NB4 (cell line): ENCODE measurements at regions not wholly inside any gene's neighbourhood (a gene's known extent, or its start where the extent isn't known, plus 50 kb on each side); places are given as distances from the start of the nearest gene placed in this dataset.

Source experiments
- DNase-seq: peaks from one replicate; pipeline ENCODE4 v3.0.0; 2010; ENCODE audit warnings: low read depth
- H3K4me3 ChIP-seq: one replicate; pipeline ENCODE4 v1.5.1; 2011; ENCODE audit warnings: mild to moderate bottlenecking, low read depth, low read length, moderate library complexity
- MYC ChIP-seq: IDR thresholded peaks from 2 replicates; pipeline ENCODE4 v1.6.1; 2011; ENCODE audit warnings: low read depth, low read length
- POLR2A ChIP-seq: IDR thresholded peaks from 2 replicates; pipeline ENCODE4 v1.6.1; 2011; ENCODE audit warnings: mild to moderate bottlenecking; ENCODE audit not compliant: insufficient read length; ENCODE audit errors: extremely low read depth
- TF ChIP-seq, protein P1 (sequence below): IDR thresholded peaks from 2 replicates; pipeline ENCODE4 v1.6.1; 2011; ENCODE audit warnings: low read depth, low read length
- TF ChIP-seq, protein P2 (sequence below): IDR thresholded peaks from one replicate; pipeline ENCODE4 v1.5.1; 2012; ENCODE audit warnings: low read depth, low read length

DNA sequence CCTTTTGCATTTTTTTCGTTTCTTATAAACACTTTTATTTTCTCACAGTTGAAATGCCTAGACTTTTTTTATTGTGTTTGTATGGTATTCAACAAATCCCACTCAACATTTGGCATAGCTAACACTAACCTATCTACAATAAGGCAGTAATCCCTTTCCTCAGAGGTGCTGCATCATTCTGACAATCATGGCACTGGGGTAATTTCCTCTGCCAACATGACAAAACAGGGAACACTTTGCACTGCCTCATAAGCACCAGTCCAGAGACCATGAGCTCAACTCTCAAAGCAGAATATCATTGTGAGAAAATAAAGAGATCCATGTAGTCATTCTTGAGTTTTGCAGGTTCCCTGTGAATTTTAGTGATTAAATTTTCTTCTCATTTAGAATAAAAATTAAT is 183.8 kb upstream of the INTU start:
- H3K4me3 ChIP-seq: no peak overlapping the region
- TF ChIP-seq POLR2A (no peak), MYC (no peak)
- TF ChIP-seq, protein P1, sequence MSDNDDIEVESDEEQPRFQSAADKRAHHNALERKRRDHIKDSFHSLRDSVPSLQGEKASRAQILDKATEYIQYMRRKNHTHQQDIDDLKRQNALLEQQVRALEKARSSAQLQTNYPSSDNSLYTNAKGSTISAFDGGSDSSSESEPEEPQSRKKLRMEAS: no peak
- TF ChIP-seq, protein P2, sequence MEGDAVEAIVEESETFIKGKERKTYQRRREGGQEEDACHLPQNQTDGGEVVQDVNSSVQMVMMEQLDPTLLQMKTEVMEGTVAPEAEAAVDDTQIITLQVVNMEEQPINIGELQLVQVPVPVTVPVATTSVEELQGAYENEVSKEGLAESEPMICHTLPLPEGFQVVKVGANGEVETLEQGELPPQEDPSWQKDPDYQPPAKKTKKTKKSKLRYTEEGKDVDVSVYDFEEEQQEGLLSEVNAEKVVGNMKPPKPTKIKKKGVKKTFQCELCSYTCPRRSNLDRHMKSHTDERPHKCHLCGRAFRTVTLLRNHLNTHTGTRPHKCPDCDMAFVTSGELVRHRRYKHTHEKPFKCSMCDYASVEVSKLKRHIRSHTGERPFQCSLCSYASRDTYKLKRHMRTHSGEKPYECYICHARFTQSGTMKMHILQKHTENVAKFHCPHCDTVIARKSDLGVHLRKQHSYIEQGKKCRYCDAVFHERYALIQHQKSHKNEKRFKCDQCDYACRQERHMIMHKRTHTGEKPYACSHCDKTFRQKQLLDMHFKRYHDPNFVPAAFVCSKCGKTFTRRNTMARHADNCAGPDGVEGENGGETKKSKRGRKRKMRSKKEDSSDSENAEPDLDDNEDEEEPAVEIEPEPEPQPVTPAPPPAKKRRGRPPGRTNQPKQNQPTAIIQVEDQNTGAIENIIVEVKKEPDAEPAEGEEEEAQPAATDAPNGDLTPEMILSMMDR: no peak
- DNase-seq: no peak

DNA sequence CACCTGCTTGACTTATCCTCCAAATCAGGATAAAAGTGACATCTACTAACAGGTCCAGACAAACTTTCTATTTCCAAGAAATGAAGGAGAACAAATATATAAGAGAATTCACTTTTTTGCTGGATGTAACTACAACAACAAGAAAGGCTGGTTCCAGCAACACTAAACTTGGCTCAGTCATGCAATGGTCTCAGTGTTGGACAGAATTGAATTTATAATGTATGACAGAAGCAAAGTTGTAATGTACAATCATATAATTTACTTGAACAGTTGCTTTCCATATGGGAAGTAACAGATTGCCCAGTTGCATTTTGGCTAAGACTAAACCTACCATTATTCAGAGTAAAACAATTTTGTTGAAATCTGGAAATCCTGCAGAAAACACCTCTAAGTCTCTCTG is 183.3 kb upstream of the INTU start:
- DNase-seq: no peak
- H3K4me3 ChIP-seq: no peak overlapping the region
- TF ChIP-seq, protein P2: no peak
- TF ChIP-seq, protein P1: no peak
- TF ChIP-seq MYC: no peak
- TF ChIP-seq POLR2A: no peak

DNA sequence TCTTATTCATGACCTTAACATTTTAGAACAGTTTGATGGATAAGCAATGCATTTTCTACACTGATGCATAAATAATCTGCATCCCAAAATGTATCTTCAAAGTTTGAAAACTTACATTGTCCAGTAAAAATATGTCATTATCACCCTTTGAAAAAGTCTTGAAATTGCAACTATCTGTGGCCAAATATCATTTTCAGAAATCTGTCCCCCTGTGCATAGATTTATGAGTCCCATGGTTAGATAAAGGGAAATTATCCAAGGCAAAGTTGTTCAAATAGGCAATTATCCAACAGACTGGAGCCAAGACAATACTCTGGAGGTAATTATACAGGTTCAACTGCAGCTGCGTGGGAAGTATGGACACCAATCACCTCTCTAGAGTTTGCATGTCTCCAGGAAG is 182.5 kb upstream of the INTU start:
- H3K4me3 ChIP-seq: no peak overlapping the region
- TF ChIP-seq POLR2A: no peak
- TF ChIP-seq, protein P1: no peak
- no peak for TF ChIP-seq MYC
- TF ChIP-seq, protein P2: no peak
- DNase-seq: no peak

DNA sequence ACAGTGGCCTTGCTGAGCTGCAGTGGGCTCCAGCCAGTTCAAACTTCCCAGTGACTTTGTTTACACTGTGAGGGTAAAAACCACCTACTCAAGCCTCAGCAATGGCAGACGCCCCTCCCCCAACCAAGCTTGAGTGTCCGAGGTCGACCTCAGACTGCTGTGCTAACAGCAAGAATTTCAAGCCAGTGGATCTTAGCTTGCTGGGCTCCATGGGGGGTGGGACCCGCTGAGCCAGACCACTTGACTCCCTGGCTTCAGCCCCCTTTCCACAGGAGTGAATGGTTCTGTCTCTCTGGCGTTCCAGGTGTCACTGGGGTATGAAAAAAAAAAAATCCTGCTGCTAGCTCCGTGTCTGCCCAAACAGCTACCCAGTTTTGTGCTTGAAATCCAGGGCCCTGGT is 168.9 kb upstream of the INTU start:
- DNase-seq: no peak
- H3K4me3 ChIP-seq: no peak overlapping the region
- no peak for TF ChIP-seq MYC
- TF ChIP-seq, protein P1: no peak
- no peak for TF ChIP-seq POLR2A
- TF ChIP-seq, protein P2: no peak

DNA sequence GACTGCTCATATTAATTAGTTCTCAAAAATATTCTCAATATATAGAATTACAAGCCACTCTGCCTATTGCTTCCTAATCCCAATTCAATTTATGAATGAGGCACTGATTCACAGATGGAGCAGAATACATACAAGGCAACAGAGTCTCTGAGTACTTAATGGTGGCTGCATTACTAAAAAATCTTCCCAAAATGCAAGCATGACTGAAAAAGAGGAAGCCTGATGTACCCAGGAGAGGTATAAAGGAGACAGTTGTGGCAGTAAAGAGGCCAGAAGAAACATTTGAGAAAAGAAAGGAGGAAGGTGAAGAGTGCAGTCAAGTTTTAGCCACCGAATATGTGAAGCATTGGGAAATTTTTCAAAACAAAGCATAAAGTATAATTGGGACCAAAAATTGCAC is 163.2 kb upstream of the INTU start:
- H3K4me3 ChIP-seq: no peak overlapping the region
- TF ChIP-seq, protein P2: no peak
- no peak for TF ChIP-seq MYC
- TF ChIP-seq, protein P1: no peak
- TF ChIP-seq POLR2A: no peak
- peak; percentile 41 for DNase-seq
